GM18499 (cell line): ENCODE measurements at regions not wholly inside any gene's neighbourhood (a gene's known extent, or its start where the extent isn't known, plus 50 kb on each side); places are given as distances from the start of the nearest gene placed in this dataset.

Experiments
- ATAC-seq: cut with Tn5 transposase; IDR thresholded peaks from one replicate; pipeline ENCODE4 v1.9.1; 2021; ENCODE audit warnings: moderate number of reproducible peaks; ENCODE audit not compliant: insufficient read depth, unreplicated experiment

DNA sequence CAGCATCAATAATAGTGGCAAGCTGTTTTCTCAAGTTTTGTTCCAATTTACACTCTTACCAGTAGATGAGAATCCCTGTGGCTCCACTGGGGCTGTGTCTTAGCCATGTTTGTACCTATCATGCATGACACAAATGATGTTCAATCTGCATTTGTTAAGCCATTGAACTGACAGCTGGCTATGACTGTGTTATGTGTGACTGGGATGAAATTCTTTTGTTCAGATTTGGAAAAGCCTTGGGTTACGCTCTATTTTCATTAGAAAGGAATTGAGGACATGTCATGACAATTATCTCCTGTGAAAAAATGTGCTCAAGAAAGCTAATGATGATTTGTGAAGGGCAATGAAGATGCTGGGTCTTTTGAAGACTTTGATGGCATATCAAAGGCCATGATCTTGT lies 201.8 kb upstream of the LARGE1 start:
- no peak for ATAC-seq

DNA sequence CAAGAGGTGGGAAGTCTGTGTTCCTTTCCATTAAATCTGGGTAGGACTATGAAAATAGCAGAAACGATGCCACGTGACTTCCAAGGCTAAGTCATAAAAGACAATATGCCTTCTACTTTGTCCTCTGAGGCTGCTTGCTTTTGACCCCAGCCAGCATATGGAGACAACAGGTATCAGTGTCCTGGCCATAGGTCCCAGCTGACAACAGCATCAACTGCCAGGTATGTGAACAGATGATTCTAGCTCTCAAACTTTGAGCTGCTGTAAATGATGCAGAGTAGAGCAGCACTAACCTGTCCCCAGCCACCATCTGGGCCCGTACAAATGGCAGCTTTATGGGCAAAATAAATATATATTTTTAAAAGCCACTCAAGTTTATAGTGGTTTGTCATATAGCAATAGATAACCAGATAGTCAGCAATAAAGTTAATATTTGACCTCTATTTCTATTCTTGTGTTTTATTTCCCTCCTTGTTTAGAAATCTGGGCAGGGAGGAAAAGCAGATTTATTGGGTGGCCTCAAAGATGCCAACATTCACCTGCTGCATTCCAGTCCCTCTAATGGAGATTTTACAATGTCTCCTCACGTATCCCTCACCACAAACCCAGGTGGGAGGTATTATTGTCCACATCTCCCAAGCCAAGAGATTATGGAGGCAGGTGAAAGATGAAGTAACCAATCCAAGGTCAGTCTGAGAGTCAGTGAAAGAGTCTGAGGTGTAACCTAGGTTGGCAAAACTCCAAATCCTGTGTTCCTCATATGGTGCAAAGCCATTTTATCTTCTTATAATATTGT lies 209.6 kb upstream of the LARGE1 start:
- ATAC-seq = no peak

DNA sequence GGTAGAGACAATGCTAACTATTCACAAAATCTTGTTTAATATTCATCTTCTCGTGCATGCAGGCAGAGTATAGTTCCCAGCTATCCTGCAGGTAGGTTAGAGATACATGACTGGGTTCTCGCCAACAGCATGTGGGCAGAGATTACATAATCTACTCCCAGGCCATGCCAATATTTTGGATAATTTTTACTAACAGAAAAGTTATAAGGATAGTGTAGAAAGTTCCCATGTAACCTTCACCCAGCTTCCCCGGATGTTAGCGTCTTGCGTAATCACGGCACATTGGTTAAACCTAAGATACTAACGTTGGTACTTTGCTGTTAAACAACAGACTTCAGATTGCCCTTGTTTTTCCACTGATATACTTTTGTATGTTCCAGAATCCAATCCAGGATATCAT lies 215.5 kb upstream of the LARGE1 start:
- ATAC-seq = no peak

DNA sequence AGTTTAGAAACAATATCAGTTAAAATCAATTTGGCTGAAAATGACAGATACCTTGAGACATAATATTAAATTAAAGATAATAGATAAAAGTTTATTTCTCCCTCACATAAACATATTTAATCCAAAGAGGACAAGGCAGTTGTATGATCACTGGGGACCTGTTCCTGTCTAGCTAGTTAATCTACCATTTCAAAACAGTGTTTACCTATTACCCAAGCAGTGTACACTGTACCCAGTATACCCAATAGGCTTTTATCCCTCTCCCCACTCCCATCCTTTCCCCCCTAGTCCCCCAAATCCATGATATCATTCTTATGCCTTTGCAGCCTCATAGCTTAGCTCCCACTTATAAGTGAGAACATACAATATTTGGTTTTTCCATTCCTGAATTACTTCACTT lies 229.7 kb upstream of the LARGE1 start:
- no peak for ATAC-seq

DNA sequence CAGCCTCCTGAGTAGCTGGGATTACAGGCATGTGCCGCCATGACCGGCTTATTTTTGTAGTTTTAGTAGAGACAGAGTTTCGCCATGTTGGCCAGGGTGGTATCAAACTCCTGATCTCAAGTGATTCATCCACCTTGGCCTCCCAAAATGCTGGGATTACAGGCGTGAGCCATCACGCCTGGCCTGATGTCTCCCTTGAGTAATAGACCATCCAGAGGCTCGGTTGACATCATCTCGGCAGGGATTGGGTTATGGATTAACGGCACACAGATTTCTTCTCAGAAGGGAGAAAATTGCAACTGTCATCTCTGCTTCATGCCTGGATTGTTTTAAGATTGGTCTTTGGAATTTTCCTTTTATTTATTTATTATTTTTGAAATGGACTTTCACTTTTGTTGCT lies 239.2 kb upstream of the LARGE1 start:
- ATAC-seq = no peak

DNA sequence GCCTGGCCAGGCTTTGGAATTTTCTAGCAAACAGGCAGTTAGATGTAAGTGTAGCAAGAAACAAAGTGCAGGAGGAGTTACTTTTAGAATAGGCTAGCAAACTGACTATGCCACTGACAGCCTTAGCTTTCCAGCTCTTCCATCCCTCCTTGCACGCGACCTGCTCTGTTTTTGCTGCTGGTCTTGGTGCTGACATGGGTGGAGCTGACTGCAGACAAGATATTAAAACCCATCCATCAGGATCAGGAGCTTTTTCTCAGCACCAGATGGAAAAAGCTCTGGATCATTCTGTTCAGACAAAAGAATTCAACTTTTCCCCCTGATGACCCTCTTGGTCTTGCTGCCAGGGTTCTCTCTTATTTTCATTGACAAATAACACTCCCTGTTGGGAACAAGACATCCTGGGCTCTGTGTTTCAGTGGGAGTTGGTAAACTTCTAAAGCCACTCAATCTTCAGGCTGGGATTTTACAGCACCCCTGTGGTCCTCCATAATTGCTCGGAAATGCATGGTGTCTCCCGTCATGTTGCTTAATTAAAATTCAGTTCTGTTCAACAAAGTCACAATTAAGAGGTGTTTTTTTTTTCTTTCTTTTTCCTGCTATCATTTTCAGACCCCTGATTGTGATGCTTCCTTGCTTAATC lies 240.0 kb upstream of the LARGE1 start:
- ATAC-seq = no peak

DNA sequence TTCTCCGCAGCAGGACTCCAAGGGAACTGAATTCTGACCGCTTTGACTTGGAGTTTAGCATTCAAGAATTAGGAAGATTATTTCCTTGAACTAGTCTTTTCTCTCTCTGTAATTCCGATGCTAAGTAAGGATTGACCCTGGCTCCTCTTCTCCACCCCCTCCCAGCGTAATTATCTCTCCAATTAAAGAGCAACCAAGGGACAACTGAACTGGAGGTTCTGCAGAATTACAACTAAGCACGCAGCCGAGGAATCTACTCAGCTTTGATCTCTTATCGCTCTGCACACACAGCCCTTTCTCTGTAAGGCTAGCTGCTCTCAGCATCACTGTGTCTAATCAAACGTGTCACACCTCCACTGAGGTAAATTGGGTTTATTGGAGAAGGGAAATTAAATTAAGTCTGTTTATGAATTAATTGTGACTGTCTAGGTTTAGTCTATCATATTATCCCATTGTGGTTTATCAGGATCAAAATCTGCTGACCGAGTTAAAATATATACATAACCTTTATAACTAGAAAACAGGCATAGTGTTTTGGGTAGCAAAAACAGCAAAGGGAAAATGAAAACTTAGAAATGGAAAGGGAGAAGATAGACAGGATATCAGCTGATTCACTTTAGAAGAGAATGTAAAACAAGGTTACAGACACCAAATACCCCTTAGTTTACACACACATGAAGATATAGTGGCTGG lies 241.3 kb upstream of the LARGE1 start:
- no peak for ATAC-seq

DNA sequence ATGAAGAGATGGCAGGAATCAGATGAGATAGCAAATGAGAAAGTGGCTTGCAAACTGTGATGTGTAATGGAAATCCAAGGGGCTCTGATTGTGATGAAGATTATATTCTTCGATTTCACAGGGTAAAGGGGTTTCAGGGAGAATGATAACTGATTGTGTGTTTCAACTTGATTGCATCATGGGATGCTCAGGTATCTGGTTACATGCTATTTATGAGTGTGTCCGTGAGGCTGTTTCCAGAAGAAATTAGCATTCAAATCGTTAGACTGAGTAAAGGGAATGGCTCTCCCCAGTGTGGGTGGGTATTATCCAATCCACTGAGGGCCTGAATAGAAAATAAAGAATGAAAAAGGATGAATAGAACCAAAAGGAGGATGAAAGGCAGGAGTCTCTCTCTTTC lies 278.7 kb upstream of the LARGE1 start:
- ATAC-seq = no peak

DNA sequence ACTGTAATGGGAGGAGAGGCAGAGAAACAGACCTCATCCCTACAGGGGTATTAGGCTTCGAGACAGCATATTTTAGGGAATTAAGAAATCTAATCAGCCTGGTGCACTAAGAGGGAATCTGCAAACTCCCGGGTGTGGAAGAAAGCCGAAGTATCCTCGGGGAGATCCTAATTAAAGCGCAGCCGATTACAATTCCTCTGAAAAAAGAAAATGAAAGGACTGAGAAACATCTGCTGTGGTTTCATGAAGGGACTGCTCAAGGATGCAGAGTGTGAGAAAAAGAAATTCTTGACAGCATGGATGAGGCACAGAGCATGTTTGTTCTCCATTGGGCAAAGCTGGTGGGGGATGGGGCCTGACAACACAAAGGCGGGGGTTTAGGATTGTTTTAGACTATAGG lies 290.0 kb upstream of the LARGE1 start:
- ATAC-seq = no peak

DNA sequence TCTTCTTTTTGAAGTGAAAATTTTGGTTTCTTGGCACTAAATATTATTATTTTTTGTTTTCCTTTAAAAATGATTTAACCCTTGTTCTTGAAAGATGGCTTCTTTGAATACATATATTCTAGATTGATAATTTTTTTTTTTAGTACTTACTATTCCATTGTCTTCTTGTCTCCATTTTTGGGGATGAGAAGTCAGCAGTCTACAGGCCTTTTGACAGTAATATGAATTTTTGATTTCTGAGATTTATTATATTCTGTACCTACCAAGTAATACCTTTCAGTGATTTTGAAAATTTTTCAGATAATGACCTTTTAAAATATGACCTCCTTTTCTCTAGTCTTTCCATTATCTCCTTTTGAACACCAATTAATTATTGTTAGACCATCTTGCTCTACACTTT lies 294.1 kb upstream of the LARGE1 start:
- no peak for ATAC-seq

DNA sequence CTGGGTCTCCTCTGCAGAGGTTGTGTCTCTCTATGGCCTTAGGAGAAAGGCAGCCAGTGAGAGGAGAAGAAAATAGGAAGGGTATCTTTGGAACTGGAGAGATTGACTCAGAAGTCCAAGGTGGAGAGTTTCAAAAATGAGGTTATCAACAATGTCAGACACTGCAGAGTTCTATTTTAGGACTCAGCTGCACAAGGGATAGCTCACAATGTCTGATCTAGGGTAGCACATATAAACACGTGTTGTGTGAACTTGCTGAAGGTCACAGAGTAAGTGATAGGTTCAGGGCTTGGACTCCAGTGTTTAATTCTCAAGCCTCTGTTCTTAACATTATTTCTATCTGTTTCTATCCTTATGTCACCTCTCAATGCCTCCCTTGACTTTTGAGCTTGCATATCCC lies 305.0 kb upstream of the LARGE1 start:
- ATAC-seq = no peak

DNA sequence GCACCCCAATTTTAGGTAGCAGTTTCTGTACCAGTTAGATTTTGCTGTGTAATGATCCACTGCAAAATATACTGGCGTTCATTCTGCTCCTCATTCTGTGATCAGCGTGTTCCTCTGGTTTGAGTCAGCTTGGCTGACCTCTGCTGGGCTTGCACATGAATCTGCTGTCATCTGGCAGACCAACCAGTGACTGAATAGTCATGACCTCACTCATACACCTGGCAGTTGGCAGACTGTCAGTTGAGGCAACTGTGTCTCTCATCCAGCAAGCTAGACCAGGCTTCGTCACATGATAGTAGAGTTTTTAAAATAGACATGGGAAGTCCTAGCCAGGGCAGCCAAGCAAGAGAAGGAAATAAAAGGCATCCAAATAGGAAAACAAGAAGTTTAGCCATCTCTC lies 316.3 kb upstream of the LARGE1 start:
- no peak for ATAC-seq

DNA sequence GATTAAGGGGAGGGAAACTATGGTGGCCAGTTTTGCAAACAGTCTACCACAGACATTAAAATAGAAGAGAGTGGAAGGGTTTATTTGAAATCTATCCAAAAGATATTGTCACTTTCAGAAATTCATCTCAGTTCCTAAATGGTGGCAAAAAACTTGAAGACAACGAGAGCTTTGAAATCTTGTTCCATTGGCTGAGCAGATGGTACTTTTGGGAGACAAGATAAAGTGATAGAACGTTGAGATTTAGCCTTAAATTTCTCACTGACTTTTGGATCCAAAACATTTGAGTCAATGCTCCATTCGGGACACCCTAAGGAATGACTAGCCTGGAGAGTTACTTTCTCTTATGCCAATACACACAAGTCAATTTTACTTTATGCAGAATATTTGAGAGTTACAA lies 319.1 kb upstream of the LARGE1 start:
- ATAC-seq = no peak

DNA sequence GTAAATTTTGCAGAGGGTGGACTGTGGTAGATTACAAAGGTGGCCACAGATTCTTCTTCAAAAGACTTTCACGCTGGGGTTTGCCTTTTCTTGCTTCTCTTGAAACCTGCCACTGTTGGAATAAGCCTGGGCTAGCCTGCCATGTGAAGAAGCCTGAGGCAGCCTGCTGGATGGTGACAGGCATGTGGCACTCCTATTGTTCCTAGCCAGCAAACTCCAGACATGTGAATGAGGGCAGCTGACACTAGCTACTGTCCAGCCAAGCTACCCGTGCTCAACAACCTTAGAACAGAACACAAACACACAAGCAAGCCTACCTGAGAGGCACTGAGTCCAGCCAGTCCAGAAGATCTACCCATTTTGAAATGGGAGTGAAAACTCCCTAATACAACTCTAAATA lies 322.7 kb upstream of the LARGE1 start:
- no peak for ATAC-seq

DNA sequence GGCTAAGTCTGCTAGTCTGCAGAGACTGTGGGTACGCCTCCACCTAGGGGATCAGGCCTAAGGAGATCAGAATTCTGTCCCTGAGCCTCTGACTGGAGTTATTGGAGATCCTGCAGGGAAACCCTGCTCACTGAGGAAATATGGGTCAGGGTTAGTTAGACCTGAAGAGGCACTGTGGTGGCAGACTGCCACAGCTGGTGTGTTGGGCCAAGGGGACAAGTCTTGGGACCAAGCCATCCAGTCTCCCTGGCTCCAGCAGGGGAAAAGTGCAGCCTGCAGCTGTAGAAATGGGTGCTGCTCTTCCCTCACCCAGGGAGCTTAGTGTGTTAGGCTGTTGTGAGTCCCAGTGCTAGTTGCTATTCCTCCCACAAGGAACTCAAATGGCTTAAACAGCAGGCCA lies 334.8 kb upstream of the LARGE1 start:
- ATAC-seq = no peak

DNA sequence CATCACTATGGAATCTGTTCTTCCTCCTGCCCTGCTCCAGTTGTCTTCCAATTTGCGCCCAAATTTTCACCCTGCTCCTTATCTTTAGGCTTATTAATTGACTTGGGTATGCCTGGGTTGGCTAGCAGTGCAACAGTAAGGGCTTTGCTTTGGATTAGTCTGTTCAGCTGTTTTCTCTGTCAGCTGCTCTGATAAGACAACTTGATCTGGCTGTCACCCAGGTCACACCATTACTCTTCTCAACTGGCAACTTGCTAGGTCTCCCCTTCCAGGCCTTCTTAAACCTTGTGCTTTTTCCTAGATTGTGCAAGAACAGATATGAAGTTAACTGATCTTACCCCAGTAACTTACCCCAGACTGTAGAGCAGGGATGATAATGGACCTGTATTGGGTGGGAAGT lies 357.8 kb upstream of the LARGE1 start:
- ATAC-seq = no peak

DNA sequence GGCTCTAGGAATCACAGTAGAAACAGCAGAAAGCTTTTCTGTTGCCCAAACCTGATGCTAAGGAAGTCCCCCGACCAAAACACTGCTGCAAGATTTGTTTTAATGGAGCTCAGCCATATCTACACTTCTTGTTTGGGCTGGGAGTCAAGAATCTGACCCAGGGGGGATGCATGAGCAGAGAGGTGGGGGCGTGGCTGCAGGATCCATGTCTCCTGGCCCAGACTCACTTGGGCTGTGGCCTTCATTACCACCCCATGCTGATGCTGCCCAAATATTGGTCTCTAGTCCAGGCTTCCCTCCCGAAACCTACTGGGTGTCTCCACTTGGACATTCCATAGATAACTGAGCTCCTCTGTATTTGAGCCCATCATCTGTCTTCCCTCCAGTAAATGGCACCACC lies 361.5 kb upstream of the LARGE1 start:
- ATAC-seq = no peak

DNA sequence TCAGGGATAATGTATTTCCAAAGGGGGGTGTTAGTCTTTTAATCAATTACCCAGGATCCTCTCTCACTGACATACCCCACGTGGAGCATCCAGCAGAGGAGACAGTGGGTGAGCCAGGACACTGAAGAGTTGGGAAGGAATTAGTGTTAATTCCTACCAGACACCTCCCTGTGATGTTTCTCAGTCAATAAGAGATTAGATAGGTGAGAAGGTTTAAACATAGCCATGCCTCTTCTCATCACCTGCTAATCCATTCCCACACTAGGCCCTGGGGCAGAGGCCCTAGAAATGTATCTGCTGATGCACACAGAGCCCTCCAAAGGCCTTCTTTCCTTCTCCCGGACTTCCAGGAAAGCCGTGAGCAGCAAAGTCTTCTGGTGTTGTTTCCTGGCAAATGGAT lies 363.6 kb upstream of the LARGE1 start:
- ATAC-seq = no peak

DNA sequence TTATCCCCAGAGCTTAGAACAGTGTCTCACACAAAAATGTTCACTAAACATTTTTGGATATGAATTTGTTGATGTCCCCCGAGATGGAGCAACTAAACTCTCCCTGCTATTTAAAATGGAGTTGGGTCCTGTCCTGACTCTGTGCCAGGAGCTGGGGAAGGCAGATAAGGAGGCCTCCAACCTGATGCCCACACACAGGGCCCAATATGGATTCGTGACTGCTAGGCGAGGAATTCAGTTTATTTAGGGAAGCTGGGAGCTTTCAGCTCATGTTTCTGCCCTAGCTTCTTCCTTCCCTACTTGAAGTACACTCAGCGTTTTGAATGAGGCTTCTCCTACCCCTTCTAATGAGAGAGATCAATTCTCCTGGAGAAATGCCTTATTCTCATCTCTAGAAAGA lies 373.0 kb upstream of the LARGE1 start:
- no peak for ATAC-seq

DNA sequence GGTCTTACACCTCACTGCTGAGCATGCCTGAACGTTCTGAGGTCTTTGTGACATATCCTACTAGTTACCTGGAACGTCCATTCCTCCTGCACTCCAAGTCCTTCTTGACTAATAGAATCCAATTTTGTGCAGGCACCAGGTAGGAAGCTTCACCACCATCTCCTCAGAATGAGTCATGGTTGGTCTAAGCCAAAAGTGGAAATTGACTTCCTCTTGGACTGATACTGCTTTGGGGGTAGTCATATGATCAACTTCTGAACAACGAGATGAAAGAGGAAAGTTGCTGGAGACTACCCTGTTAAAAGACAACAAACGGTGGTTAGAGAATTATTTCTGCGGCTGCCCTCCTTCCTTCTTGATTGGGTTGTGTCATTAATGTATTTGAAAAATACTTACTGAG lies 374.2 kb upstream of the LARGE1 start:
- ATAC-seq = no peak

DNA sequence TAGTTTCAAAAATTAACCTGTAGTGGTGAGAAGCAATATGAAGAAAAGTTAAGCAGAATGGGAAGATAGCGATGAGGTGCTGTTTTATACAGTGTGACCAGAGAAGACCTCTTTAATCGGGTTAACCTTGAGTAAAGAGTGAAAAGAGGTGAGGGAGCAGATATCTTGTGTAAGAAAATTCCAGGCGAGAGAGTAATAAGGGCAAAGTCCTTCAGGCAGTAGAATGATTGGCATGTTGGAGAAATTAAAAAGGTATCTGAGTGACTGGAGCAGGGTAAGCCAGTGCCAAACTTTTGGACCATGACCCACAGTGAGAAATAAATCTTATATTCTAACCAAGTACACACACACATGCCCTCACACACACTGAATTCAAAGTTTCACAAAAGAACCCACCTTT lies 374.7 kb upstream of the LARGE1 start:
- no peak for ATAC-seq

DNA sequence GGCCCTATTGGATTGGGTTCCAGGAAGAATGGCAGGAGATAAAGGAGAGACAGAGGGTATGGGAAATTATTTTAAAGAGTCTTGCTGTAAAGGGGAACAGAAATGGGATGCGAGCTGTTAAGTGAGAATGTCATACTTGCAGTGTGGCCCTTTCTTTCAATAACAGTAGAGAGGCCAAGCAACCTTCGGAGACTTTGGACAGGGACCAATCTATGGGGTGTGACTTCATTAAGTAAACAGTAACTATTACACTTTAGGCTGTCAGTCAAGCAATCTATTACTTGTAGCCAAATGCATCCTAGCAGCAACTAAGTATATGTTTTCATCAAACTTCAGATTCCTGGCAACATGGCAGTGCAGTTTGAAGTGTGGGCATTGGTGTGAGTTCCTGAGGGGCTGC lies 376.2 kb upstream of the LARGE1 start:
- no peak for ATAC-seq
